ENCODE measurements at regions not wholly inside any gene's neighbourhood (a gene's known extent, or its start where the extent isn't known, plus 50 kb on each side); places are given as distances from the start of the nearest gene placed in this dataset.

DNA sequence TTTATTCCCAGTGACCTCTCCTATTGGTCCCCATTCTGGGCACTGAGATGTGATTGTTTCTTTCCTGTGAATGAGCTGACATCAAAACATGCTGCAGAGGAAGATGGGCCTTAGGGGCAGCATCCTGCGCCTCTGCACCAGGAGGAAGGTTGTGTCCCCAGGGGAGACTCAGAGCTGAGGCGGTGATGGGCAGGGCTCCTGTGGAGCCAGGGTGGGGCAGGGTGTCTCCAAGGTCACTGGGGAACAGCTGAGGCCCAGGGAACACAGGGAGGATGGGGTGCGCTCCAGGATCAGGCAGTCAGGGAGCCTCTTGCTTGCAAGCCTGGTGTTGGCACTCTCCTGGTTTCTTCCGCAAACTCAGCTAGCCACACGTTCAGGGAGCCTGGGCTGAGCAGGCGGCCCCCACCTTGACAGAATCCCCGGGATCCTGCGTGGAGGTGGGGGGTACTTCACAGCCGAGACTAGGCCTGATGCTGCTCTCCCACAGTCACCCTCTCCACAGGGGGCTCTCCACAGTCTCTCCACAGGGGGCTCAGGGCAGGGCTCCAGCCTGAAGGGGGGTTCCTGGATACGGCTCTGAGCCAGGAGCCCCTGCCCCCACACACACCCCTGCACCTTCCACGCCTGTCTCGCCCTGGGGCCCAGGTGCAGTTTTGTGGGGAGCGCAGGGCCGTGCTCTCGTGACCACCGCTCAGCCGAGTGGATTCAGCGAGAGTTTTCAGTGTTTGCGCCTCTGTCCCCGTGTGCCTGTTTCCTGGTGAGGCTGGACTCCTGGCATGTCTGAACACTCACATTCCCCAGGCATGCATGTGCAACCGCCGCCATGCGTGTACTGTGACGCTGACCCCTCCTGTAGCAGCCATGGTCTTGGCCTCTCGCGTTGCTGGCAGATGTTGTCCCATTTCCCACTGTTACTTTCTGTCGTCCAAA lies 264.7 kb downstream of the SEC23A start:
- H3K4me1 ChIP-seq (replicated peaks in 1 of 2; ENCODE audit: control insufficient read depth in 2 of 2, insufficient read depth in 2 of 2, low read length in 2 of 2): no peaks in the 10 kb centered on the region
- BruUV-seq (replicated peaks): no TSS peak
- no peak for DNase-seq (ENCODE audit: extremely low read depth in 1 of 4, low spot score in 3 of 4)
- no peak for ATAC-seq
- H3K9me1 ChIP-seq (ENCODE audit: control insufficient read depth, insufficient read depth, low read length): no peaks in the 10 kb centered on the region
- no peak for FAIRE-seq
- no peaks in the 10 kb centered on the region; a peak in 1 of 5 replicates for H3K27me3 ChIP-seq (ENCODE audit: control insufficient read depth in 2 of 2, insufficient read depth in 2 of 2, low read length in 2 of 2)
- H3K79me2 ChIP-seq (ENCODE audit: control insufficient read depth, insufficient read depth, low read length): no peaks in the 10 kb centered on the region
- H3K27ac ChIP-seq (ENCODE audit: extremely low read depth, low read depth, low read length): no peak overlapping the region
- intact Hi-C loops (cut with micrococcal nuclease): no loop called here
- 0% methylated on average over 8 of the region's 27 CpGs for WGBS (ENCODE audit: insufficient coverage, low coverage, missing lambda C conversion rate)
- H4K20me1 ChIP-seq (replicated peaks; ENCODE audit: control insufficient read depth, insufficient read depth, low read length): no peaks in the 10 kb centered on the region
- in situ Hi-C loops (cut with MboI): no loop called here
- H2AFZ ChIP-seq (ENCODE audit: low read depth, low read length): no peak overlapping the region
- H3K4me2 ChIP-seq (ENCODE audit: insufficient read depth, low read length): no peak overlapping the region
- no peaks in the 10 kb centered on the region for H3K36me3 ChIP-seq (ENCODE audit: control insufficient read depth, insufficient read depth, low read length)
- ChIA-PET CTCF (ENCODE audit: low intra/inter-chr PET ratio) (no interaction called here), POLR2A (interaction anchor here (0.6 kb wide), 1 partner anchor 8 kb away, joined by 4 read pairs; no protein-coding TSS in a partner anchor)
- H3K9me3 ChIP-seq (replicated peaks; ENCODE audit: control insufficient read depth, insufficient read depth, low read depth, low read length): no peaks in the 10 kb centered on the region
- H3K9ac ChIP-seq (ENCODE audit: insufficient read depth in 1 of 2, low read depth in 2 of 2, low read length in 2 of 2): no peak overlapping the region
- no peak overlapping the region for H3K4me3 ChIP-seq
- no peak for TF ChIP-seq FOS (IDR thresholded peaks at IDR 0.05; ENCODE audit: extremely low read depth, insufficient read length)
- no peak for TF ChIP-seq BRCA1 (IDR thresholded peaks at IDR 0.05)
- TF ChIP-seq BRCA1 (CRISPR knock-in tag; IDR thresholded peaks at IDR 0.05): no peak
- TF ChIP-seq, protein P1, sequence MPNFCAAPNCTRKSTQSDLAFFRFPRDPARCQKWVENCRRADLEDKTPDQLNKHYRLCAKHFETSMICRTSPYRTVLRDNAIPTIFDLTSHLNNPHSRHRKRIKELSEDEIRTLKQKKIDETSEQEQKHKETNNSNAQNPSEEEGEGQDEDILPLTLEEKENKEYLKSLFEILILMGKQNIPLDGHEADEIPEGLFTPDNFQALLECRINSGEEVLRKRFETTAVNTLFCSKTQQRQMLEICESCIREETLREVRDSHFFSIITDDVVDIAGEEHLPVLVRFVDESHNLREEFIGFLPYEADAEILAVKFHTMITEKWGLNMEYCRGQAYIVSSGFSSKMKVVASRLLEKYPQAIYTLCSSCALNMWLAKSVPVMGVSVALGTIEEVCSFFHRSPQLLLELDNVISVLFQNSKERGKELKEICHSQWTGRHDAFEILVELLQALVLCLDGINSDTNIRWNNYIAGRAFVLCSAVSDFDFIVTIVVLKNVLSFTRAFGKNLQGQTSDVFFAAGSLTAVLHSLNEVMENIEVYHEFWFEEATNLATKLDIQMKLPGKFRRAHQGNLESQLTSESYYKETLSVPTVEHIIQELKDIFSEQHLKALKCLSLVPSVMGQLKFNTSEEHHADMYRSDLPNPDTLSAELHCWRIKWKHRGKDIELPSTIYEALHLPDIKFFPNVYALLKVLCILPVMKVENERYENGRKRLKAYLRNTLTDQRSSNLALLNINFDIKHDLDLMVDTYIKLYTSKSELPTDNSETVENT (CRISPR knock-in tag; IDR thresholded peaks at IDR 0.05): no peak
- TF ChIP-seq ZKSCAN3 (CRISPR knock-in tag; IDR thresholded peaks at IDR 0.05): no peak
- TF ChIP-seq FOXM1 (IDR thresholded peaks at IDR 0.05; ENCODE audit: low read depth): no peak
- TF ChIP-seq FOXM1 (CRISPR knock-in tag; IDR thresholded peaks at IDR 0.05; ENCODE audit: low read depth): no peak
- TF ChIP-seq, protein P2, sequence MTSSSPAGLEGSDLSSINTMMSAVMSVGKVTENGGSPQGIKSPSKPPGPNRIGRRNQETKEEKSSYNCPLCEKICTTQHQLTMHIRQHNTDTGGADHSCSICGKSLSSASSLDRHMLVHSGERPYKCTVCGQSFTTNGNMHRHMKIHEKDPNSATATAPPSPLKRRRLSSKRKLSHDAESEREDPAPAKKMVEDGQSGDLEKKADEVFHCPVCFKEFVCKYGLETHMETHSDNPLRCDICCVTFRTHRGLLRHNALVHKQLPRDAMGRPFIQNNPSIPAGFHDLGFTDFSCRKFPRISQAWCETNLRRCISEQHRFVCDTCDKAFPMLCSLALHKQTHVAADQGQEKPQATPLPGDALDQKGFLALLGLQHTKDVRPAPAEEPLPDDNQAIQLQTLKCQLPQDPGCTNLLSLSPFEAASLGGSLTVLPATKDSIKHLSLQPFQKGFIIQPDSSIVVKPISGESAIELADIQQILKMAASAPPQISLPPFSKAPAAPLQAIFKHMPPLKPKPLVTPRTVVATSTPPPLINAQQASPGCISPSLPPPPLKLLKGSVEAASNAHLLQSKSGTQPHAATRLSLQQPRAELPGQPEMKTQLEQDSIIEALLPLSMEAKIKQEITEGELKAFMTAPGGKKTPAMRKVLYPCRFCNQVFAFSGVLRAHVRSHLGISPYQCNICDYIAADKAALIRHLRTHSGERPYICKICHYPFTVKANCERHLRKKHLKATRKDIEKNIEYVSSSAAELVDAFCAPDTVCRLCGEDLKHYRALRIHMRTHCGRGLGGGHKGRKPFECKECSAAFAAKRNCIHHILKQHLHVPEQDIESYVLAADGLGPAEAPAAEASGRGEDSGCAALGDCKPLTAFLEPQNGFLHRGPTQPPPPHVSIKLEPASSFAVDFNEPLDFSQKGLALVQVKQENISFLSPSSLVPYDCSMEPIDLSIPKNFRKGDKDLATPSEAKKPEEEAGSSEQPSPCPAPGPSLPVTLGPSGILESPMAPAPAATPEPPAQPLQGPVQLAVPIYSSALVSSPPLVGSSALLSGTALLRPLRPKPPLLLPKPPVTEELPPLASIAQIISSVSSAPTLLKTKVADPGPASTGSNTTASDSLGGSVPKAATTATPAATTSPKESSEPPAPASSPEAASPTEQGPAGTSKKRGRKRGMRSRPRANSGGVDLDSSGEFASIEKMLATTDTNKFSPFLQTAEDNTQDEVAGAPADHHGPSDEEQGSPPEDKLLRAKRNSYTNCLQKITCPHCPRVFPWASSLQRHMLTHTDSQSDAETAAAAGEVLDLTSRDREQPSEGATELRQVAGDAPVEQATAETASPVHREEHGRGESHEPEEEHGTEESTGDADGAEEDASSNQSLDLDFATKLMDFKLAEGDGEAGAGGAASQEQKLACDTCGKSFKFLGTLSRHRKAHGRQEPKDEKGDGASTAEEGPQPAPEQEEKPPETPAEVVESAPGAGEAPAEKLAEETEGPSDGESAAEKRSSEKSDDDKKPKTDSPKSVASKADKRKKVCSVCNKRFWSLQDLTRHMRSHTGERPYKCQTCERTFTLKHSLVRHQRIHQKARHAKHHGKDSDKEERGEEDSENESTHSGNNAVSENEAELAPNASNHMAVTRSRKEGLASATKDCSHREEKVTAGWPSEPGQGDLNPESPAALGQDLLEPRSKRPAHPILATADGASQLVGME (CRISPR knock-in tag; IDR thresholded peaks at IDR 0.05): no peak
- TF ChIP-seq JUNB (CRISPR knock-in tag; conservative IDR thresholded peaks at IDR 0.05): no peak
- TF ChIP-seq POLR3G (IDR thresholded peaks at IDR 0.05; ENCODE audit: extremely low read depth, insufficient read length, insufficient replicate concordance): no peak
- TF ChIP-seq CHD4 (IDR thresholded peaks at IDR 0.05; ENCODE audit: insufficient read depth, insufficient replicate concordance, low read depth, low read length, poor library complexity, severe bottlenecking): no peak
- TF ChIP-seq LARP7 (IDR thresholded peaks at IDR 0.05): no peak
- no peak for TF ChIP-seq RBM34 (IDR thresholded peaks at IDR 0.05; ENCODE audit: borderline replicate concordance, insufficient read depth, low read length)
- TF ChIP-seq EWSR1 (IDR thresholded peaks at IDR 0.05; ENCODE audit: borderline replicate concordance, low read depth, partially characterized antibody): no peak
